IPS-18a (cell line): ENCODE measurements at regions not wholly inside any gene's neighbourhood (a gene's known extent, or its start where the extent isn't known, plus 50 kb on each side); places are given as distances from the start of the nearest gene placed in this dataset.
A peak's percentile ranks its signal among the peaks of the same experiment; 100 is the strongest.
"Not testable (repeated sequence)": the region's sequence is repeated elsewhere in the genome, so short reads cannot be mapped to it uniquely, and the experiment has no call there.

ENCODE experiments used
- H3K27ac ChIP-seq: one replicate; pipeline ENCODE4 v1.5.1; 2013; ENCODE audit warnings: low read length
- H3K27me3 ChIP-seq: one replicate; pipeline ENCODE4 v1.6.1; 2013; ENCODE audit warnings: mild to moderate bottlenecking, low read length; ENCODE audit not compliant: control insufficient read depth, insufficient read depth
- H3K36me3 ChIP-seq: one replicate; pipeline ENCODE4 v1.6.1; 2013; ENCODE audit warnings: low read depth, low read length; ENCODE audit not compliant: control insufficient read depth
- H3K4me1 ChIP-seq: one replicate; pipeline ENCODE4 v1.6.1; 2013; ENCODE audit warnings: low read depth, low read length; ENCODE audit not compliant: control insufficient read depth
- H3K4me3 ChIP-seq: one replicate; pipeline ENCODE4 v1.5.1; 2013; ENCODE audit warnings: low read length
- H3K9ac ChIP-seq: one replicate; pipeline ENCODE4 v1.6.1; 2013; ENCODE audit warnings: mild to moderate bottlenecking, low read length, moderate library complexity
- H3K9me3 ChIP-seq: one replicate; pipeline ENCODE4 v1.6.1; 2013; ENCODE audit warnings: low read depth, low read length; ENCODE audit not compliant: control insufficient read depth

DNA sequence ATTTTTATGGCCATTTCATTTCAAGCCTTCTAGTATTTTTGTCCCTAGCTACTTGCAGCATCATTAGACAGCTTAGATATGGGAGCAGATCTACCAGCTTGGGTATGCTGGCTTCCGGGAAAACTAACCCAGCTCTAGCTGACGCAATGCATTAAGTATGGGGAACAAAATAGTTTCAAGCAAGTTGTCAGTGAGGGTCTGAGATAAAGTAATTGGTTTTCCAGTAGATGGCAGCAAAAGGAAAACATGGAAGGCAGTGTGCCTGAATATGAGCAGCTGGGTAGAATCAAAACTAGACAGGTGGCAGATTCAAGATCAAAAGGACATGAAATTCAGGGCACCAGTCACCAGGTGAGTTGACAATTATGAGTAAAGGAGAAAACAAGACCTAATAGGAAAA, 340.9 kb upstream of the CTSO start:
- Histone ChIP-seq H3K9me3 (no peaks in the 10 kb centered on the region), H3K27ac (peak overlapping the region; percentile 30), H3K4me1 (peaks cover 7% of the 10 kb centered on the region), H3K4me3 (no peak overlapping the region), H3K36me3 (no peaks in the 10 kb centered on the region), H3K9ac (no peak overlapping the region), H3K27me3 (no peaks in the 10 kb centered on the region)

DNA sequence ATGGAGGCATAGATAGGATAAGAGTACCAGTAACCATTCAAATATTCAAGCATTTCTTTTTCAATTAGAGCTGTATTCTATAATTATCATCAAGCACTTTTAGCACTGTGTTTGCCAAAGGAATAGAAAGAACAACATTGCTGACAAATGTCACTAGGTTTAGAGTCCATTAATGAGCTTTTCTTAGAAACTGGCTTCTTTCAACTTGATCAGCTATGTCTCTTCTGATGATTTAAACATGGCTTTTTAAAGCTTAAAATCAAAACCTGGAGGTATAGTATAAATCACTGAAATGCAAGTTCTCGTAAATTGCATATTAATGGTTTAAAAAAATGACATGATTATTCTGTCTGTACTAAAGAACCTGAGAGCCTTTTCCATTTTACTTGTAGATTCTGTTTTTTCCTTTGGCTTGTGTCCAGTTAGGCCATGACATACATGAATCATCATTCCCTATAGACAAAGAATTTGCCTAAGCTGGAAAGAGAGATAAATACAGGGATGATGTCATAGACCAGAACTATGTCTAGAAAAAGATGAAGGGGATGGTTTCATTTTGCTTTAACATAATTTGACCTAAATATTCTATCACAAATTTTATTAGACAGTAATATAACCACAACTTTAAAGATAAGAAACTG, 340.1 kb upstream of the CTSO start:
- Histone ChIP-seq H3K36me3 (no peaks in the 10 kb centered on the region), H3K27me3 (no peaks in the 10 kb centered on the region), H3K27ac (no peak overlapping the region), H3K4me1 (peaks cover 7% of the 10 kb centered on the region), H3K9ac (no peak overlapping the region), H3K4me3 (no peak overlapping the region), H3K9me3 (no peaks in the 10 kb centered on the region)

DNA sequence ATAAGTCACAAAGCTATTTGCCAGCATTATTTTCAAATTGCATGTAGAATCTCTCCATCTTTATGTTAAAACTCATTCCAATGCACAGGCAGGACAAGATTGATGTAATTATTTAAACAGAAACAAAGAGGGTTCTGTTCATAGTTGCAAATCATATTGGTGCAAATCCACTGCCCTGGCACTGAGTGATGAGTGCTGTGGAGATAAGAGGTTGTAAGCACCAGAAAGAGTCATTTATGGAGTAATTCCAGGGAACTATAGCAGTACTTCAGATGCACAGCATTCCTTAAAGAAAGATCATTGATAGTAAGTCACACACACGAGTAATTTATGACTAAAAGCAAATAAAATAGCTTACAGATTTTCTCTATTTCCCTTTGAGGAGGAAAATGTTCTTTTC, 337.7 kb upstream of the CTSO start:
- no peak overlapping the region for H3K27ac ChIP-seq

DNA sequence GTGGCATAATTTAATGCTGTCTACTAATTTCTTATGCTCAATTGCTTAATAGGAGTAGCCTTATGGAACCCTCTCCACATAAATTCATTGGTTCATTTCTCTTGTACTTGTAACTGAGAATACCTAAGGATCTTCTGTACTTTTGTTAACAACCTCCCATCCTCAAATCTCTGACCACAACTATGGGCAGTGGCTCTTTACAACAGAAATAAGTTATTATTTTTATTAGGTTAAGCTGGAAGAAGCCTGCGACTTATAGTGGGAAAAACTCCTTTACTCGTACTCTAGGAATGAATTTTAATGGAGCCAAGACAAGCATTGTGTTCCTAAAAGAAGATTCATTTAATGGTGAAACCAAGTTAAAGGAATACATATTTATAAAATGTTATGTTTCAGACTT, 337.1 kb upstream of the CTSO start:
- peak overlapping the region; percentile 44 for H3K4me3 ChIP-seq
- H3K9me3 ChIP-seq = no peaks in the 10 kb centered on the region
- no peak overlapping the region for H3K9ac ChIP-seq
- H3K4me1 ChIP-seq = peaks cover 7% of the 10 kb centered on the region
- H3K36me3 ChIP-seq = no peaks in the 10 kb centered on the region
- H3K27ac ChIP-seq = no peak overlapping the region
- no peaks in the 10 kb centered on the region for H3K27me3 ChIP-seq

More for the DNA sequence above, 337.7 kb upstream of the CTSO start:
- Histone ChIP-seq H3K27me3 (no peaks in the 10 kb centered on the region), H3K36me3 (no peaks in the 10 kb centered on the region), H3K4me1 (peaks cover 7% of the 10 kb centered on the region), H3K9ac (no peak overlapping the region), H3K4me3 (no peak overlapping the region), H3K9me3 (no peaks in the 10 kb centered on the region)

DNA sequence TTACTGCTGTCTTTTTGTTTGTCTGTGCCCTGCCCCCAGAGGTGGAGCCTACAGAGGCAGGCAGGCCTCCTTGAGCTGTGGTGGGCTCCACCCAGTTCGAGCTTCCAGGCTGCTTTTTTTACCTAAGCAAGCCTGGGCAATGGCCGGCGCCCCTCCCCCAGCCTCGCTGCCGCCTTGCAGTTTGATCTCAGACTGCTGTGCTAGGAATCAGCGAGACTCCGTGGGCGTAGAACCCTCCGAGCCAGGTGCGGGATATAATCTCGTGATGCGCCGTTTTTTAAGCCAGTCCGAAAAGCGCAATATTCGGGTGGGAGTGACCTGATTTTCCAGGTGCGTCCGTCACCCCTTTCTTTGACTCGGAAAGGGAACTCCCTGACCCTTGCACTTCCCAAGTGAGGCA, 336.4 kb upstream of the CTSO start:
- not testable (repeated sequence) for H3K27ac ChIP-seq, H3K9me3 ChIP-seq, H3K4me1 ChIP-seq, H3K36me3 ChIP-seq, H3K27me3 ChIP-seq
- Histone ChIP-seq H3K9ac (peak overlapping the region; percentile 22), H3K4me3 (peak overlapping the region; percentile 44)

GRCh38 chr4:156280686-156281085, 327.0 kb upstream of the CTSO start:
- Histone ChIP-seq H3K9me3 (no peaks in the 10 kb centered on the region), H3K27me3 (no peaks in the 10 kb centered on the region), H3K9ac (no peak overlapping the region), H3K27ac (no peak overlapping the region), H3K4me1 (no peaks in the 10 kb centered on the region), H3K36me3 (no peaks in the 10 kb centered on the region), H3K4me3 (no peak overlapping the region)

GRCh38 chr4:156265407-156265806, 311.7 kb upstream of the CTSO start:
- no peak overlapping the region for H3K9ac ChIP-seq
- H3K4me3 ChIP-seq = no peak overlapping the region
- H3K4me1 ChIP-seq = no peaks in the 10 kb centered on the region
- H3K27ac ChIP-seq = no peak overlapping the region
- no peaks in the 10 kb centered on the region for H3K27me3 ChIP-seq
- H3K36me3 ChIP-seq = no peaks in the 10 kb centered on the region
- no peaks in the 10 kb centered on the region for H3K9me3 ChIP-seq

- Histone ChIP-seq H3K9me3 (no peaks in the 10 kb centered on the region), H3K4me3 (no peak overlapping the region), H3K36me3 (no peaks in the 10 kb centered on the region), H3K27me3 (no peaks in the 10 kb centered on the region), H3K4me1 (no peaks in the 10 kb centered on the region), H3K9ac (no peak overlapping the region), H3K27ac (no peak overlapping the region)
Observed at GRCh38 chr4:156261230-156261629, 307.6 kb upstream of the CTSO start.

DNA sequence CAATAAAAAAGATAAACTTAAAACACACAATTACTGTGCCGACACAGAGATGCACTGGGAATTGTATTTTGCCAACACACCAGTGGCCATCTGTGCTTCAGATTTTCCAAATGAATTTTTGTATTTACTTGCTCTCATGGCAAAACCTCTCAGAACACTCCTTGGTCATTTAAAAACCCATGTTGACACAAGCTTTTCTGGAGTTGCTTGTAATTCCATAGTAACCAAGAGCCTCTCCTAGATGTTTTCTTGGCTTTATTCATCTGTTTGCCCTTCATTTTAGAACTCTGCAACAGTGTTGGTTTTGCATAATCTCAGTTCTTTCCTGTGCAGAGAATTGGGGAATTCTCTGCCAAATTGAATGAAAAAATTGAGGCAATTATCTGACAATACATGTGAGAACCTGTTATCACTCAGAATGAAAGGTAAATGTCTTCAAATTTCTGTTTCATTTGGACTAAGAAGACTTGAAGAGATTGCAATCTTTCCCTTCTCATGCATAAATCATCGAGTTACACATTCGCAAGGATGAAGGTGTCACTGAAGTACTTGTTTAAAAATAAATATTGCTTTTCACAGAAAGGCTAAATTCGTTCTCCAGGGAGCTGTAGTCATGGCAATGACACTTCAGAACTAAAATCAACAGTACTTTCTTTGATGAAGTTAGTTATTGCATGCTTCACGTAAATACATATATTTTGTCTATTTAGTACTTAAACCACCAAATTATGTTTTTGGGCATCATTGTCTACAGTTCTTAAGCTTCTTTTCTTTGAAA, 301.8 kb upstream of the CTSO start:
- no peak overlapping the region for H3K4me3 ChIP-seq
- no peak overlapping the region for H3K9ac ChIP-seq
- no peak overlapping the region for H3K27ac ChIP-seq
- no peaks in the 10 kb centered on the region for H3K36me3 ChIP-seq
- H3K9me3 ChIP-seq = no peaks in the 10 kb centered on the region
- no peaks in the 10 kb centered on the region for H3K27me3 ChIP-seq
- H3K4me1 ChIP-seq = no peaks in the 10 kb centered on the region

GRCh38 chr4:156252358-156252921, 298.8 kb upstream of the CTSO start:
- no peaks in the 10 kb centered on the region for H3K27me3 ChIP-seq
- no peaks in the 10 kb centered on the region for H3K9me3 ChIP-seq
- H3K4me3 ChIP-seq = no peak overlapping the region
- H3K4me1 ChIP-seq = no peaks in the 10 kb centered on the region
- H3K36me3 ChIP-seq = no peaks in the 10 kb centered on the region
- H3K9ac ChIP-seq = no peak overlapping the region
- H3K27ac ChIP-seq = no peak overlapping the region

- Histone ChIP-seq H3K27me3 (no peaks in the 10 kb centered on the region), H3K9me3 (no peaks in the 10 kb centered on the region), H3K4me3 (no peak overlapping the region), H3K4me1 (no peaks in the 10 kb centered on the region), H3K27ac (no peak overlapping the region), H3K36me3 (no peaks in the 10 kb centered on the region), H3K9ac (no peak overlapping the region)
Observed at GRCh38 chr4:156251373-156252065, 297.9 kb upstream of the CTSO start.
